Bone marrow (tissue), 2 donors: ENCODE measurements at regions not wholly inside any gene's neighbourhood (a gene's known extent, or its start where the extent isn't known, plus 50 kb on each side); places are given as distances from the start of the nearest gene placed in this dataset.
"Not testable (repeated sequence)": the region's sequence is repeated elsewhere in the genome, so short reads cannot be mapped to it uniquely, and the experiment has no call there.

Experiments
- DNase-seq, 2 donors: peaks; one replicate each; lab custom pipeline; 2025; lab: John Stamatoyannopoulos, UW

DNA sequence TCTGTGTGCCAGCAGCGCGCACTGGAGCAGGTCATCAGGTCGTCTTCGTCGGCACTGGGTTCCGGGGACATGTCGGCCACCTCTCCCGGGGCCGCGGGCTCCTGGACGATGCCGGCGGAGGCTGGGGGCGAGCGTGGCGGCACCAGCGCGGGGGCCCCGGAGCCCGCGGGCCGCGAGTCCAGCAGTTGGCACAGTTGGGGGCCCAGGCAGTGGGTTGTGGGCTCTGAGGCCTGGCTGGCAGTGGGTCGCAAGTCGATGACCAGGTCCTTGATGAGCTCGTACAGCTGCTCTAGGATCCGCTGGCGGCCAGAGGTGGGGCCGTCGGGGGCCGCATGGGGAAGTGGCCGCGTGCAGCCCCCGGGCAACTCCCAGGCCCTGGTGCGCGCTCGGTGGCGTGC is 300.5 kb downstream of the CCDC74A start:
- DNase-seq: no peak

DNA sequence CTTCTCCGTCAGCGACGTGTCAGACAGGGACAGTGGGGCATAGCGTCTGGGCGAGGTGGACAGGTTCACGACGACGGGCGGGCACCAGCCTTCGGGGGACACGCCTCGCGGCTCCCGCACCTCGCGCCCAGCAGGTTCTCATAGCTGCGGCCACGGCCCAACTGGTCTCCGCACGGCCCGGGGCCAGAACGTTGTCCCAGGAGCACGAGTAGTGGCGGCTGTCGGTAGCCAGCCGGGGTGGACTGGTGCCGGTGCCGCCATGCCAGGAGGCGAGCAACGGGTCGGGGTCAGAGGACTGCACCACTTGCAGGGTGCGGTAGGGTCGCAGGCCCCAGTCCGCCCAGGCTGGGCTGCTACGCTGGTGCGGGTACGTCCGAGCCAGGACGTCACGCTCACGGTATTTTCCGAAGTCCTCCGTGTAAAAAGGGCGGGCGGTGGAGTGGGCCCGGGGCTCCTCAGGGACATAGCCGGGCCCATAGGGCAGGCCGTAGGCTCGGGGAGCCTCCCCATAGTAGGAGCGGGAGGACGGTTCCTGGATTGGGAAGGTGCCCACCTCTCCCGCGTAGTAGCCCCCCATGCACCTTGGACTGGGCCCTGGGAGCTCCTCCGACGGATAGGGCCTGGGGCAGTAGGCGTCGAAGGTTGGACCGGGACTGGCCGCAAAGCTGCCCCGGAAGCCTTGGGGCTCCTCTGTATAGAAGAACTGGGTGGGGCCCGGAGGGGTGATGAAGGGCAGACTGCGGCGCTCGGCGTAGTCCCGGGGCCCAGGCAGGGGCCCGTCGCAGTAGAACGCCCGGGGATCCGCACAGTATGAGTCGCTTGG is 301.2 kb downstream of the CCDC74A start:
- not testable (repeated sequence) for DNase-seq

DNA sequence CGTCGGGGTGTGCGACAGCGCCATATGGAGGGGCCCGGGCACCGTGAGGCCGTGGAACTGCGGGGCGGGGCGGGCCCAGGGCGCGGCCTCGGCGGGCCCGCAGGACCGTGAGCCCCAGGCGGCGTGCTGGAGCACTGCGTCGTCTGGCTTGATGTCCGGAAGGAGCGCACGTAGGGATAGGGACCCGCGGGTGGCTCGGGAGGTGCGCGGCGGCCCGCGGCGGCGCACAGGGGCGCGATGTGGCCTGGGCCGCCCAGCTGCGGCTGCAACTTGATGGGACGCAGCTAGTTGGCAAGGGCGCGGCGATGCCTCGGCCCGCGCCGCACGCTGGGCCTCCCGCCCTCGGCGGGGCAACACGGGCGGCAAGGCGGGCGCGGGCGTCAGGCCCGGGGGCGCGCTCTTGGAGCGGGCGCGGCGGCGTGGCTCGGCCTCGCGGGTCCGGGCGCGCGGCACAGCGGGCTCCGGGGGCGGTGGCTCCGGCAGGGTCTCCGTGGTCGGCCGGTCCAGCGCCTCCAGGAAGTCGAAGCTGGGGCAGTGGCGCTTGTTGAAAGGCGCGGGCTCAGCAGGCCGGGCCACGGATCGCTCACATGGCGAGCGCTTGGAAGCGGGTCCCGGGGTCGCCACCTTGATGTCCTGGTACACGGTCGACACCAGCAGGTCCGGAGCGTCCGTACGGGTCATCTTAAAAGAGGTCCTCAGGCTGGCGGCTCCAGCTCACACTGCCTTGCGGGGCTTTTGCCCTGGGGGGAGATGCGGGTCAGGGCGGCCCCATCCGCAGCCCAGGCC is 302.0 kb downstream of the CCDC74A start:
- DNase-seq: not testable (repeated sequence)

DNA sequence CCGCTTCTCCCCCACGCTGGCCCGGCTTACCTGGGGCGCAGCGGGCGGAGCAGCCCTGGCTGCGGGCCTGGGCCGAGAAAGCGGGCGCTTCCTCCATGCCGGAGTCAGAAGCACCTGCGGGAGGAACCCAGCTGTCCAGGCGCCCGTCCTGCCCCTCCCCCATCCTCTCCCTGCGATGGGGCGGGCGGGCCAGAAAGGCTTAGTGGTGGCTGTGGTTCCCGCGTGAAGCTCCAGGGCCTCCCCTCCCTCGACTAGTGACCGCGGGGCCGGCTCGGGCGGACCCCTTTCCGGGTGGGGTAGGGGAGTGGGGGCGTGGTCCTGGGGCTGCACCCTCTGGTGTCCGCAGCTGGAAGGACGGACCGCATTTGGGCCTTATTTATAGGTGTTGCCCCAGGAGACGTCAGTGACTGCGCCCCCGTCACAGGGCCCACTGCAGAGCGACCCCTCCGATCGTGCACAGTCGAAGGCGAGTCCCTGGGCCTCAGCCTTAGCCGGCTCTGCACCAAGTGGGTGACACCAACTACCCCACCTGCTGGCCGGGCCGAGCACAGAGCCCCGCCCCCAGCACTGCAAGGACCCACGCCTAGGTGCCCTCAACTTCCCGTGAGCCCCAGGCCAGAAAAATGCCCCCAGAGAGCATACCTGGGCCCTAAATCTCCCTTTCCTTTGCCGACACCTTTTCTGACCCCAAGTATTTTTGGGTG is 302.7 kb downstream of the CCDC74A start:
- not testable (repeated sequence) for DNase-seq

DNA sequence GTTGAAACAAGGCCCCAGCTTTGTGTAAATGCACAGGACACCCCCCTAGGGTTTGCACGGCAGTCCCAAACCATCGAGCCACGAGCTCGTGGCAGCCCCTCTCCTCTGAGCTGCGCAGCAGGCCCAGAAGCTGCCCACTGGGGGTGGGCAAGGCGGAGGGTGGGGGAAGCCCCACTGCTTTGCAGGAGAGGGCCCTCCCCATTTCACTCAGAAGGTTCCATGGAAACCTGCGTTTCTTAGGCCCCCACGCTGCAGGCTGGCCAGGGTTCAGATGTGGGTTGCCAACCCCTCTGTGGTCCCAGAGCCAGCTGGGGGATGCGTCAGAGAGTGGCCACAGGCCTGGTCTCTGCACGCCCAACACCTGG is 303.2 kb downstream of the CCDC74A start:
- DNase-seq: not testable (repeated sequence)

DNA sequence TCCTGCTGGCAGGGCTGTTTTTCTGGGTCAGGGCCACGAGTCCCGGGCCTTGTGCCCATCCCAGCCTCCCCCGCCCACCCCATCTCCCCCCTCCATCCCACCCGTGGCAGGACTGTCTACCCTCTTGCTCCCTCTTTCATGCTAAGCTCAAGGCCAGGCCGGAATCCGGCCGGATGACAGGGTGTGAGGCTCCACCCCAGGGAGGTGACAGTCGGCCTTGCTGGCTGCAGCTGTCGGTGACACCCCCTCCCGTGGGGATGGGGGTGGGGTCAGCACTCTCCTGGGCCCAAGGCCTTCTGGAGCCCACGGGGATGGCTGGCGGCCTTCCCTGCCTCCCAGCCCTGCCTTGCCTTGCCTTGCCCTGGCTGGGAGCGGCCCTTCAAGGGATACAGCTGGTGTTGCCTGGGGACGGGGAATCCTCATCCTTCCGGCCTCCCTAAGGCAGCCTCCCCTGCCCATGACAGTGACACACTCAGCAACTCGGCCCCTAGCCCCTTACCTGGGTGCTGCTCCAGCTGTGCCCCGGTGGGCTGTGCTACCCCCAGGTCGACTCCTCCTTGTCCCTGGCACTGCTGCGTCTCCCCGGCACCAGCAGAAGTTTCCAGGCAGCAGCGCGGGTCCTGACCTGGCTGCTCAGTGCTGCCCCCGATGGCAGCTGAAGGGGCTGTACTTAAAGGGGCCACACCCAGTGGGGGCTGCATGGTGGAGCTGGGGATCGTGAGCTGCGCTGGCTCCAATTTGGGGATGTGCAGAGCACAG is 303.9 kb downstream of the CCDC74A start:
- DNase-seq: not testable (repeated sequence)

DNA sequence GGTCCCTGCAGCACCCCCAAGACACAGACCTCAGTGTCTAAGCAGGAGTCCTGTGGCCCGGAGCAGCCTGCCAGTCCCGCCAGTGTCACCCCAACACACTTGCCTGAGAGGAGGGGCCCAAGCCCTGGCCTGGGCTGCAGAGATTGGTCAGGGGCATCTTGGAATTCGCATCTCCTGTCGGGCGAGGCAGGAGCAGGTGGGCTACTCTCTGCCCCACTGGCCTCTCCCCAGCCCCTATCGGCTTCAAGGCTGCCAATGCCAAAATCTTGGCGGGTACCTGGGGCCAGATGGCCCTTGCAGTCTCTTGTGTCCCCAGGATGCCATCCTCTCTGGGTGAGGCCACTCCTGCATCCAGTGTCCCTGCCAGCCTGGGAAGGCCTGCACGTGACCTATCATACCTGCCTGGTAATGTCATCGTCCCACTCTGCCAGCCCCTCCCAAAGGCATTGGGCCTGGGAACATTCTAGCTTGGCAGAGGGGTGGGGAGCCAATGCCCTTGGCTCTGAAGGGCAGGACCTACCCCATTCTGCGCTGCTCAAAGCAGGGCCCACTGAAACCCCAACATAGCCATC is 304.6 kb downstream of the CCDC74A start:
- not testable (repeated sequence) for DNase-seq

DNA sequence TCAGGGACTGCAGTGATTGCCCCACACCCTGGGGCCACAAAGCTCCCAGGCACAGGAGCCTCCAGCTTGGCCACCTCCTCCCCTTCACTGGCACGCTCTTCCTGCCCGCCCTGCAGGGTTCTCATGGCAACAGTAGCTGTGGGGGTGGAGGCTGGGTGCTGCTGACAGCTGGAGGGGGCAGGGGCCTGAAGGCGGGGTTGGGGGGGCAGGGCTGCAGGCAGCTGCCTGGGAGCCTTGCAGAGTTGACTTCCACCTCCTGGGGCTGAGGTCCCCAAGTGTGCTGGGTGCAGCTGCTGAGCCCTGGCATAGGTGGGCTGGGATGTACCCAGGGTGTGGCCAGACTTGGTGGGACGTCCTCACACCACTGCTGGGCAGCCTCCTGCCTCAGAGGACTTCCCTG is 305.2 kb downstream of the CCDC74A start:
- DNase-seq: not testable (repeated sequence)

DNA sequence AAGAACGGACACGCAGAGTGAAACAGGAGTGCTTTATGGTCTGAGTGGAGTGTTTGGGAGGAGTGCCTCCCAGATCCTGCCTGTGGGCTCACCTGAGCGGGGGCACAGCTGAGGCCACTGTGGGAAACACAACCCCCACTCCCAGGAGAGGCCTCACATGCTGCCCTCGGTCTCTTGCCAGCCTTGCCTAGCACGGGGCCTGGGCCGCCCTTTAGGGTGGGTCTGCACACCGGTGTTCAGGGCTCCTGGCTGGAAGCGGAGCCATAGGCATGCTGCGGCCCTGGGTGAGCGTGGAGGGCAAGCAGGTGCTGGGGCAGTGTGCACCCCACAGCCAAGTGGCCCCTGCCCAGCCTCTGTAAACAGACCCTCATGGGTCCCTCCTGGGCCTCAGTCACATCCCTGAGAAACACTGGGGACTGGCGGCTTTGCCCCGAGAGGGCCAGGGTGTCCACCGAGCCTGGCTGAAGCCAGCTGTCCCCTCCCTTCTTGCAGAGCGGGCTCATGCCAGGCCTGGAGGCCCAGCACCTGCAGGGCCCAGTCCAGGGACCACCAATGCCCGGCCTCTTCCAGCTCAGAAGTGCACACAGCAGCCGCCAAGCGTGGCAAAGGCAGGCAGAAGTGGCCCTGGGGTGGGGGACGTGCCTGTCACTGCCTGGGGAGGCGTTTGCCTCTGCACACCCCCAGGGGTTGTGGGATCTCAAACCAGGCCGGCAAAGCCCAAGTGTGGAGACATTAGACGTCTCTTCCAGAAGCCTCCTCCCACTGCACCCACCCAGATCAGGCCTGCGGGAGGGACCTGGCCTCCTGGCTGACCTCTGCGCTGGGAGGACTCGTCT is 305.9 kb downstream of the CCDC74A start:
- not testable (repeated sequence) for DNase-seq

DNA sequence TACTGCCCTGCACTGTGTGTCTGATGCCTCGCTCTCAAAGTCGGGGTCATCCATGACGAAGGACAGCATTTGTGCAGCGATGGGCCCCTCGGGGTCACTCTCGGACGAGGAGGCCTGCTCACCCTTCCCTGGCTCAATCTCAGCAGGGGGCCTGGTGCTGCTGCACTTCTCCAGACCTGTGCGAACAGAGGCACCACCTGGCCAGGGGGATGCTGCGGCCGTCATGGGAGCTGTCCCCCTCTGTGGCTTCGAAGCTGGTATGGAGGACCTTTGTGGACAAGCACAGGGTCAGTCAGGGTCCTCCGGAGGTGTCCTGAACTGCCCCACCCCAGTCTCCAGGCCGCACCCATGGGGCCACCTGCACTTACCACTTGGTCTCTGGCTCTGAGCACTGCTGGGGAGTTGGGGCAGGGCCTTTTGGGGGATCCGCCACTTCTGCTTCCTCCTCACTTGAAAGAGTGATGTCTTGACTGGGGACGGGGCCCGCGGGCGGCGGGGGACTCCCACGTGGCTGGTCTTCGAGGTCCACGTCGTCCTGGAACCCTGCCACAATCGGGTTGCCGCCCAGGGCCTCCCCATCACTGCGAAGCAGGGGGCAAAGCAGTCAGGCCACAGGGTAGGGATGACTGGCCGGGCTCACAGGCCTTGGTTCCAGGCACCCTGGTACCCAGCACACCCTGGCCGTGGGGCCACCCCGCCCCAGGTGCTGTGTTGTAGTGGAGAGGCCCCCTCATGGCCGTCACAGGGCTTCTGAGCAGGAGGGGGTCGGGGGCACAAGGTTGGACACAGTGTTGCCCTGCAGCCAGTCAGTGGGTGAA is 306.7 kb downstream of the CCDC74A start:
- DNase-seq: not testable (repeated sequence)

DNA sequence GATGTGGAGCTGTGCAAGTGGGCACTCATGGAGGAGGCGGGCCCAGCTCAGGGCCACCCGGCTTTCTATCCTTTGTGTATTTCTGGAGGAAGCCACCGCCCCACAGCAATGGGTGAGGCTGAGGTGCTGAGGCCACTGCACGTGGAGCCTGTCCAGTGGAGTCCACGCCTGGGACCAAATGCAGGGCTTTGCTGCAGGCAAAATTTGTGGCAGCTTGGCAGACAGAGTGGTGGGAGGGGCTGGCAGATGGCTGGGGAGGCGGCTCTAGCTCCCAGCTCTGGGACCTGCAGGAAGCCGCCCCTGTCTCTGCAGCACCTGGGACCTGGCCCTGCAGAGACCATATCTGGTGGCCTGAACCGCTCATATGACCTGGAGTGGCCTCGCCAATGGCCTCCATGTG is 307.3 kb downstream of the CCDC74A start:
- not testable (repeated sequence) for DNase-seq

DNA sequence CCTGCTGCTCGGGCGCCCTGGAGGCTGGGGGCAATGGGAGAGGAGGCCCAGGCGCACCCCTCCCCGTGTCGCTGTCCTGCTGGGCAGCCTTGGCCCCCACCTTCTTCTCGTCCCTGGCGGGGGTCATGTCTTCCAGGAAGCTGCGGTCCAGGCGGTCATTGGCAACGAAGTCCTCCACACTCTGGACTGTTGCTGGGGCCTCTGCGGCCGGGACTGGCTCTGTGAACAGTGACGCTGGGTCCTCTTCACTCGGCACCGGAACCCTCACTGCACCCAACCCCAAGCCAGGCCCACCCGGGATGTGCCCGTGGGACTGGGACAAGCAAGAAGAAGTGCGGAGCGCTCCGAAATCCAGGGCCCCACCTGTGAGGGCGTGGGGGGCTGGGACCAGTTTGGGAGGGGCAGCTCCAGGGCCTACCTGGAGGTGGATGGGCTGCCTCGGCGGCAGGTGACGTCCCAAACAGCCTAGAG is 308.0 kb downstream of the CCDC74A start:
- DNase-seq: no peak

DNA sequence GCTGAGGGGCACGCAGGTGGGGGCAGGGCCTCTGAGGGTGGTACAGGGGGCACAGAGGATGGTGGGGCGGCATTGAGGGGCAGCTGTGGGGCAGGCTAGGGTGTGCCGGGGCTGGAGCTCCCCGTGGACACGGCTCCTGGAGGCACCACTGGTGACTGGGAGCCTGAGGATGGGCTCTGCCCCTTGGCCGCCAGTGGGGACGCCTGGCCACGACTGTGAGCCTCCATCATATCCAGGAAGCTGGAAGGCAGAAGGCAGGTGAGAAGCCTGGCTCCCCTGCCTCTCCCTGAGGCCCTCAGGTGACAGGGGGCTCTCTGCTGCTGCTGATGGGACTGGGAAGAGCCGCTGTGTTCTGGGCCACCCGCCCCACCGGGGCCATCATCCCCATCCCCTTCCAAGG is 308.4 kb downstream of the CCDC74A start:
- DNase-seq: not testable (repeated sequence)

DNA sequence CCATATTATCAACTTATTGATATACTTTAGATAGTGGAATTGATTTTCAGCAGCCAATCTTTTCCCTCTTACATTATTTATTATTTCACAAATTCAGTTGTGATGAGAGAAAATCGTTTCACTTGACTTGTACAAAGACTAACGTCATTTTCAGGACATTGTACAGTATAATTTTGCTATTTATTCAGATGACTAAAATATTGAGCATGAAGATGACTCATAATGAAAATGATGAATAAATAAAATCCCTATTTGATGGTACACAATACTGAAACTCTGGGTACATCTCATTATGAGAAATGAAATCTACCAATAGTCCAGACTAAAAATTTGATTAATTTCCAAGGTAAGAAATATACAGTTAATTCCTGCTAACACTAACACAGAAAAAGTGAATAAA is 316.4 kb downstream of the CCDC74A start:
- DNase-seq: not testable (repeated sequence)

DNA sequence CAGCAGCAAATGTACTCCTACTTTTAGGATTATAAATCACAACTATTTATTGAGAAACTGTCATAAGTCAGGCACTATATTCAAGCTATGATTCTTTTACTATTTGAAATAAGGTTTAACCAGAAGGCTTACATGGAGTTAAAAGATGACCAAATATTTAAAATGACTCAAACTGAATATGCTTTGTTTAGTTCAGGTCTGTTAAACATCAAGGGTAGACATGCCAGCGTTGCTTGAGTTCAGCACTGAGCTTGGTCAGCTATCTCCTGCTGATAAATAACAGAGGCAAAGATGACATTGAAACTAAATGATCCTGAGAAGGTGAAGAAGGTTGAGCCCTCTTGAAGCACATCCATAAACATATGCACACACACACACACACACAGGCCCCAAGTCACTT is 305.6 kb downstream of the ANKRD30BL start:
- DNase-seq: not testable (repeated sequence)

DNA sequence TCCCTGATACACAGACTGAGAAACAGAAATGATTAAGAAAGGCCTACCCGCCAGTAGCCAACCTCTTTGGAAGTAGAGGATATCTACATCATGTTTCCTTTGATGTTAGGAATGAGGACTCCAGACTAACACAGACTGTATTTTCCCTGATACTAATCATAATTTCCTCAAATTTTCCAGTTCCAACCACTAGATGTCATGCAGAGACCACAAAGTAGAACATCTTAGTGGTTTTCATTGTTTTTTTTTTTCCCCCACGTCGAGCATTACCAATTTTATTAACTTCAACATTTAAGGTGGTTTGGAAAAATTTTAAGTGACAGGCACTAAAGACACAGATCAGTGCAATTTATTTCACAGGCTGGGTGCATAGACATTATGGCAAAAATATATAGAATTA is 303.6 kb downstream of the ANKRD30BL start:
- DNase-seq: not testable (repeated sequence)
